GM23338 (cell line): ENCODE measurements at regions not wholly inside any gene's neighbourhood (a gene's known extent, or its start where the extent isn't known, plus 50 kb on each side); places are given as distances from the start of the nearest gene placed in this dataset.

Source experiments
- ATAC-seq: fragments of 200-7000 bp; cut with Tn5 transposase; 3 replicates; pipeline ENCODE4 v1.9.1; 2020
- DNase-seq: peaks from one replicate; pipeline ENCODE4 v3.0.0-alpha.2; 2015; ENCODE audit warnings: low spot score
- H2AFZ ChIP-seq: fragments of 200-600 bp; sonication (generic); 2 replicates; pipeline ENCODE4 v1.8.0; 2016; ENCODE audit warnings: antibody characterized with exemption, mild to moderate bottlenecking, moderate library complexity
- H3F3A ChIP-seq: fragments of 200-600 bp; sonication (generic); replicated peaks from 2 replicates; pipeline ENCODE4 v1.8.0; 2017; ENCODE audit warnings: antibody characterized with exemption, mixed run types, low read depth
- H3K27ac ChIP-seq: fragments of 200-600 bp; sonication (generic); 2 replicates; pipeline ENCODE4 v1.6.1; 2016; ENCODE audit warnings: low read depth
- H3K27me3 ChIP-seq: fragments of 200-600 bp; sonication (generic); 2 replicates; pipeline ENCODE4 v1.8.0; 2016; ENCODE audit warnings: mild to moderate bottlenecking, mixed run types, moderate library complexity; ENCODE audit not compliant: insufficient read depth
- H3K36me3 ChIP-seq: fragments of 200-600 bp; sonication (generic); 2 replicates; pipeline ENCODE4 v1.8.0; 2016; ENCODE audit warnings: mild to moderate bottlenecking; ENCODE audit not compliant: insufficient read depth
- H3K4me1 ChIP-seq: fragments of 200-600 bp; sonication (generic); 2 replicates; pipeline ENCODE4 v1.8.0; 2016; ENCODE audit warnings: mild to moderate bottlenecking, moderate library complexity; ENCODE audit not compliant: insufficient read depth
- H3K4me2 ChIP-seq: fragments of 200-600 bp; sonication (generic); 2 replicates; pipeline ENCODE4 v1.7.1; 2017; ENCODE audit warnings: mixed run types
- H3K4me3 ChIP-seq: fragments of 200-600 bp; sonication (generic); 2 replicates; pipeline ENCODE4 v1.6.1; 2016; ENCODE audit warnings: mixed run types
- H3K79me2 ChIP-seq: fragments of 200-600 bp; sonication (generic); replicated peaks from 2 replicates; pipeline ENCODE4 v1.8.0; 2017; ENCODE audit warnings: mild to moderate bottlenecking; ENCODE audit not compliant: insufficient read depth
- H3K9me2 ChIP-seq: fragments of 200-600 bp; sonication (generic); 2 replicates; pipeline ENCODE4 v1.8.0; 2017; ENCODE audit not compliant: insufficient read depth
- H4K20me1 ChIP-seq: fragments of 200-600 bp; sonication (generic); replicated peaks from 2 replicates; pipeline ENCODE4 v1.8.0; 2017; ENCODE audit warnings: mild to moderate bottlenecking; ENCODE audit not compliant: insufficient read depth
- H3K27ac Mint-ChIP-seq: 2 replicates; pipeline ENCODE4 v1.8.0; 2020; ENCODE audit warnings: inconsistent platforms, mild to moderate bottlenecking, moderate library complexity, mixed read lengths
- H3K27me3 Mint-ChIP-seq: 3 replicates; pipeline ENCODE4 v1.8.0; 2022; ENCODE audit warnings: low read depth, mild to moderate bottlenecking, moderate library complexity, mixed read lengths, inconsistent platforms; ENCODE audit not compliant: insufficient read depth, poor library complexity
- H3K36me3 Mint-ChIP-seq: 3 replicates; pipeline ENCODE4 v1.8.0; 2021; ENCODE audit warnings: low read depth, mild to moderate bottlenecking, inconsistent platforms, moderate library complexity, mixed read lengths
- H3K4me1 Mint-ChIP-seq: 3 replicates; pipeline ENCODE4 v1.8.0; 2020; ENCODE audit warnings: mild to moderate bottlenecking, inconsistent platforms, mixed read lengths
- H3K4me3 Mint-ChIP-seq: 3 replicates; pipeline ENCODE4 v1.8.0; 2021; ENCODE audit warnings: moderate library complexity, mild to moderate bottlenecking, inconsistent platforms, mixed read lengths
- H3K9me3 Mint-ChIP-seq: 3 replicates; pipeline ENCODE4 v1.8.0; 2020; ENCODE audit warnings: moderate library complexity, mild to moderate bottlenecking, inconsistent platforms, mixed read lengths
- CREB1 ChIP-seq: fragments of 250-450 bp; sonication (Bioruptor Pico); IDR thresholded peaks from 2 replicates; pipeline ENCODE4 v1.5.0; 2020; ENCODE audit warnings: low read depth, mild to moderate bottlenecking, moderate library complexity
- EZH2 ChIP-seq: fragments of 200-600 bp; sonication (generic); IDR thresholded peaks from one replicate; pipeline ENCODE4 v1.8.0; 2017; ENCODE audit warnings: antibody characterized with exemption, mild to moderate bottlenecking, low read depth; ENCODE audit not compliant: unreplicated experiment
- EZH2phosphoT487 ChIP-seq: fragments of 200-600 bp; sonication (generic); IDR thresholded peaks from one replicate; pipeline ENCODE4 v1.8.1; 2018; ENCODE audit warnings: antibody characterized with exemption; ENCODE audit not compliant: unreplicated experiment
- JUNB ChIP-seq: IDR thresholded peaks from one replicate; pipeline ENCODE4 v1.6.1; 2016; ENCODE audit warnings: antibody characterized with exemption; ENCODE audit not compliant: unreplicated experiment
- NANOG ChIP-seq: IDR thresholded peaks from 2 replicates; pipeline ENCODE4 v1.6.1; 2016; ENCODE audit warnings: antibody characterized with exemption, borderline replicate concordance
- POLR2AphosphoS5 ChIP-seq: IDR thresholded peaks from 2 replicates; pipeline ENCODE4 v1.6.1; 2016; ENCODE audit warnings: antibody characterized with exemption, low read depth
- STAT1 ChIP-seq: IDR thresholded peaks from one replicate; pipeline ENCODE4 v1.6.1; 2016; ENCODE audit warnings: antibody characterized with exemption; ENCODE audit not compliant: unreplicated experiment
- ZNF114 ChIP-seq: fragments of 250-450 bp; sonication (Bioruptor Pico); IDR thresholded peaks from 2 replicates; pipeline ENCODE4 v1.5.0; 2020; ENCODE audit warnings: mild to moderate bottlenecking, moderate library complexity
- ZNF331 ChIP-seq: fragments of 250-450 bp; sonication (Bioruptor Pico); IDR thresholded peaks from 2 replicates; pipeline ENCODE4 v1.5.0; 2020; ENCODE audit warnings: low read depth, mild to moderate bottlenecking, moderate library complexity
- TF ChIP-seq, protein P1 (sequence below): IDR thresholded peaks from 2 replicates; pipeline ENCODE4 v1.6.1; 2016; ENCODE audit warnings: antibody characterized with exemption
- TF ChIP-seq, protein P2 (sequence below), 2 experiments: fragments of 200-600 bp in 1 of 2; sonication (generic) in 1 of 2; conservative IDR thresholded peaks; 2 replicates each; pipeline versions ENCODE4 v1.5.1 to v1.6.1; 2016 to 2017; ENCODE audit warnings: antibody characterized with exemption in 2 of 2, low read depth in 2 of 2, mild to moderate bottlenecking in 2 of 2, moderate library complexity in 1 of 2
- TF ChIP-seq, protein P3 (sequence below): IDR thresholded peaks from one replicate; pipeline ENCODE4 v1.6.1; 2018; ENCODE audit warnings: antibody characterized with exemption; ENCODE audit not compliant: unreplicated experiment
- TF ChIP-seq, protein P4 (sequence below): fragments of 250-450 bp; sonication (Bioruptor Pico); IDR thresholded peaks from 2 replicates; pipeline ENCODE4 v1.5.0; 2020; ENCODE audit warnings: mild to moderate bottlenecking, moderate library complexity

DNA sequence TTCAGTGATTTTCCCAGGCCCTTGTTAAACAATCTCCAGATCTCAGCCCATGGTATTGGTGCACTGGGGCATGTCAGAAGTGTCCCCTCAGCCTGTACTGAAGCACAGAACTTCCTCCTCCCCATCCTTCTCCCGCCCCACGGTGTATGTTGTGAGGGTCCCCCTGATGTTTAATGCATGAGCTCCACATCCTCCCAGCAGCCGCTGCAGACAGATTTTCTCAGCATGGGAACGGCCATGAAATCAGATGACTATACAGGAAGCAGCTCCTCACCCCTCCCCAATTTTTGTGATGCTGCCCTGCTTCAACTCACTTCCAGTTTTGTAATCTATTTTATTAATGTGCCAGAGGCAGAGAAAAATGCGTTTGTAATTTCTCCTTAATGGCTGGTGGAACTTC, 406.0 kb downstream of the MIAT start:
- Histone ChIP-seq H3K79me2 (no peaks in the 10 kb centered on the region), H3K36me3 (no peaks in the 10 kb centered on the region), H3K9me2 (0 out of 2 replicates have a peak, but pooled peaks cover 11% of the 10 kb centered on the region), H3K27ac (no peak overlapping the region), H3K4me2 (no peak overlapping the region), H3K4me3 (no peak overlapping the region), H3K27me3 (no peaks in the 10 kb centered on the region), H4K20me1 (no peaks in the 10 kb centered on the region), H3K4me1 (no peaks in the 10 kb centered on the region), H2AFZ (peak overlapping the region; percentile 52; the same call in 1 of the 2 replicates), H3F3A (no peaks in the 10 kb centered on the region)
- no peak for DNase-seq
- TF ChIP-seq, protein P1, sequence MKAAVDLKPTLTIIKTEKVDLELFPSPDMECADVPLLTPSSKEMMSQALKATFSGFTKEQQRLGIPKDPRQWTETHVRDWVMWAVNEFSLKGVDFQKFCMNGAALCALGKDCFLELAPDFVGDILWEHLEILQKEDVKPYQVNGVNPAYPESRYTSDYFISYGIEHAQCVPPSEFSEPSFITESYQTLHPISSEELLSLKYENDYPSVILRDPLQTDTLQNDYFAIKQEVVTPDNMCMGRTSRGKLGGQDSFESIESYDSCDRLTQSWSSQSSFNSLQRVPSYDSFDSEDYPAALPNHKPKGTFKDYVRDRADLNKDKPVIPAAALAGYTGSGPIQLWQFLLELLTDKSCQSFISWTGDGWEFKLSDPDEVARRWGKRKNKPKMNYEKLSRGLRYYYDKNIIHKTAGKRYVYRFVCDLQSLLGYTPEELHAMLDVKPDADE: no peak
- TF ChIP-seq, protein P2, sequence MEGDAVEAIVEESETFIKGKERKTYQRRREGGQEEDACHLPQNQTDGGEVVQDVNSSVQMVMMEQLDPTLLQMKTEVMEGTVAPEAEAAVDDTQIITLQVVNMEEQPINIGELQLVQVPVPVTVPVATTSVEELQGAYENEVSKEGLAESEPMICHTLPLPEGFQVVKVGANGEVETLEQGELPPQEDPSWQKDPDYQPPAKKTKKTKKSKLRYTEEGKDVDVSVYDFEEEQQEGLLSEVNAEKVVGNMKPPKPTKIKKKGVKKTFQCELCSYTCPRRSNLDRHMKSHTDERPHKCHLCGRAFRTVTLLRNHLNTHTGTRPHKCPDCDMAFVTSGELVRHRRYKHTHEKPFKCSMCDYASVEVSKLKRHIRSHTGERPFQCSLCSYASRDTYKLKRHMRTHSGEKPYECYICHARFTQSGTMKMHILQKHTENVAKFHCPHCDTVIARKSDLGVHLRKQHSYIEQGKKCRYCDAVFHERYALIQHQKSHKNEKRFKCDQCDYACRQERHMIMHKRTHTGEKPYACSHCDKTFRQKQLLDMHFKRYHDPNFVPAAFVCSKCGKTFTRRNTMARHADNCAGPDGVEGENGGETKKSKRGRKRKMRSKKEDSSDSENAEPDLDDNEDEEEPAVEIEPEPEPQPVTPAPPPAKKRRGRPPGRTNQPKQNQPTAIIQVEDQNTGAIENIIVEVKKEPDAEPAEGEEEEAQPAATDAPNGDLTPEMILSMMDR (conservative IDR thresholded peaks at IDR 0.05; ENCODE audit: low read depth in 2 of 2): no peak
- TF ChIP-seq, protein P3, sequence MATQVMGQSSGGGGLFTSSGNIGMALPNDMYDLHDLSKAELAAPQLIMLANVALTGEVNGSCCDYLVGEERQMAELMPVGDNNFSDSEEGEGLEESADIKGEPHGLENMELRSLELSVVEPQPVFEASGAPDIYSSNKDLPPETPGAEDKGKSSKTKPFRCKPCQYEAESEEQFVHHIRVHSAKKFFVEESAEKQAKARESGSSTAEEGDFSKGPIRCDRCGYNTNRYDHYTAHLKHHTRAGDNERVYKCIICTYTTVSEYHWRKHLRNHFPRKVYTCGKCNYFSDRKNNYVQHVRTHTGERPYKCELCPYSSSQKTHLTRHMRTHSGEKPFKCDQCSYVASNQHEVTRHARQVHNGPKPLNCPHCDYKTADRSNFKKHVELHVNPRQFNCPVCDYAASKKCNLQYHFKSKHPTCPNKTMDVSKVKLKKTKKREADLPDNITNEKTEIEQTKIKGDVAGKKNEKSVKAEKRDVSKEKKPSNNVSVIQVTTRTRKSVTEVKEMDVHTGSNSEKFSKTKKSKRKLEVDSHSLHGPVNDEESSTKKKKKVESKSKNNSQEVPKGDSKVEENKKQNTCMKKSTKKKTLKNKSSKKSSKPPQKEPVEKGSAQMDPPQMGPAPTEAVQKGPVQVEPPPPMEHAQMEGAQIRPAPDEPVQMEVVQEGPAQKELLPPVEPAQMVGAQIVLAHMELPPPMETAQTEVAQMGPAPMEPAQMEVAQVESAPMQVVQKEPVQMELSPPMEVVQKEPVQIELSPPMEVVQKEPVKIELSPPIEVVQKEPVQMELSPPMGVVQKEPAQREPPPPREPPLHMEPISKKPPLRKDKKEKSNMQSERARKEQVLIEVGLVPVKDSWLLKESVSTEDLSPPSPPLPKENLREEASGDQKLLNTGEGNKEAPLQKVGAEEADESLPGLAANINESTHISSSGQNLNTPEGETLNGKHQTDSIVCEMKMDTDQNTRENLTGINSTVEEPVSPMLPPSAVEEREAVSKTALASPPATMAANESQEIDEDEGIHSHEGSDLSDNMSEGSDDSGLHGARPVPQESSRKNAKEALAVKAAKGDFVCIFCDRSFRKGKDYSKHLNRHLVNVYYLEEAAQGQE: no peak
- TF ChIP-seq, protein P4, sequence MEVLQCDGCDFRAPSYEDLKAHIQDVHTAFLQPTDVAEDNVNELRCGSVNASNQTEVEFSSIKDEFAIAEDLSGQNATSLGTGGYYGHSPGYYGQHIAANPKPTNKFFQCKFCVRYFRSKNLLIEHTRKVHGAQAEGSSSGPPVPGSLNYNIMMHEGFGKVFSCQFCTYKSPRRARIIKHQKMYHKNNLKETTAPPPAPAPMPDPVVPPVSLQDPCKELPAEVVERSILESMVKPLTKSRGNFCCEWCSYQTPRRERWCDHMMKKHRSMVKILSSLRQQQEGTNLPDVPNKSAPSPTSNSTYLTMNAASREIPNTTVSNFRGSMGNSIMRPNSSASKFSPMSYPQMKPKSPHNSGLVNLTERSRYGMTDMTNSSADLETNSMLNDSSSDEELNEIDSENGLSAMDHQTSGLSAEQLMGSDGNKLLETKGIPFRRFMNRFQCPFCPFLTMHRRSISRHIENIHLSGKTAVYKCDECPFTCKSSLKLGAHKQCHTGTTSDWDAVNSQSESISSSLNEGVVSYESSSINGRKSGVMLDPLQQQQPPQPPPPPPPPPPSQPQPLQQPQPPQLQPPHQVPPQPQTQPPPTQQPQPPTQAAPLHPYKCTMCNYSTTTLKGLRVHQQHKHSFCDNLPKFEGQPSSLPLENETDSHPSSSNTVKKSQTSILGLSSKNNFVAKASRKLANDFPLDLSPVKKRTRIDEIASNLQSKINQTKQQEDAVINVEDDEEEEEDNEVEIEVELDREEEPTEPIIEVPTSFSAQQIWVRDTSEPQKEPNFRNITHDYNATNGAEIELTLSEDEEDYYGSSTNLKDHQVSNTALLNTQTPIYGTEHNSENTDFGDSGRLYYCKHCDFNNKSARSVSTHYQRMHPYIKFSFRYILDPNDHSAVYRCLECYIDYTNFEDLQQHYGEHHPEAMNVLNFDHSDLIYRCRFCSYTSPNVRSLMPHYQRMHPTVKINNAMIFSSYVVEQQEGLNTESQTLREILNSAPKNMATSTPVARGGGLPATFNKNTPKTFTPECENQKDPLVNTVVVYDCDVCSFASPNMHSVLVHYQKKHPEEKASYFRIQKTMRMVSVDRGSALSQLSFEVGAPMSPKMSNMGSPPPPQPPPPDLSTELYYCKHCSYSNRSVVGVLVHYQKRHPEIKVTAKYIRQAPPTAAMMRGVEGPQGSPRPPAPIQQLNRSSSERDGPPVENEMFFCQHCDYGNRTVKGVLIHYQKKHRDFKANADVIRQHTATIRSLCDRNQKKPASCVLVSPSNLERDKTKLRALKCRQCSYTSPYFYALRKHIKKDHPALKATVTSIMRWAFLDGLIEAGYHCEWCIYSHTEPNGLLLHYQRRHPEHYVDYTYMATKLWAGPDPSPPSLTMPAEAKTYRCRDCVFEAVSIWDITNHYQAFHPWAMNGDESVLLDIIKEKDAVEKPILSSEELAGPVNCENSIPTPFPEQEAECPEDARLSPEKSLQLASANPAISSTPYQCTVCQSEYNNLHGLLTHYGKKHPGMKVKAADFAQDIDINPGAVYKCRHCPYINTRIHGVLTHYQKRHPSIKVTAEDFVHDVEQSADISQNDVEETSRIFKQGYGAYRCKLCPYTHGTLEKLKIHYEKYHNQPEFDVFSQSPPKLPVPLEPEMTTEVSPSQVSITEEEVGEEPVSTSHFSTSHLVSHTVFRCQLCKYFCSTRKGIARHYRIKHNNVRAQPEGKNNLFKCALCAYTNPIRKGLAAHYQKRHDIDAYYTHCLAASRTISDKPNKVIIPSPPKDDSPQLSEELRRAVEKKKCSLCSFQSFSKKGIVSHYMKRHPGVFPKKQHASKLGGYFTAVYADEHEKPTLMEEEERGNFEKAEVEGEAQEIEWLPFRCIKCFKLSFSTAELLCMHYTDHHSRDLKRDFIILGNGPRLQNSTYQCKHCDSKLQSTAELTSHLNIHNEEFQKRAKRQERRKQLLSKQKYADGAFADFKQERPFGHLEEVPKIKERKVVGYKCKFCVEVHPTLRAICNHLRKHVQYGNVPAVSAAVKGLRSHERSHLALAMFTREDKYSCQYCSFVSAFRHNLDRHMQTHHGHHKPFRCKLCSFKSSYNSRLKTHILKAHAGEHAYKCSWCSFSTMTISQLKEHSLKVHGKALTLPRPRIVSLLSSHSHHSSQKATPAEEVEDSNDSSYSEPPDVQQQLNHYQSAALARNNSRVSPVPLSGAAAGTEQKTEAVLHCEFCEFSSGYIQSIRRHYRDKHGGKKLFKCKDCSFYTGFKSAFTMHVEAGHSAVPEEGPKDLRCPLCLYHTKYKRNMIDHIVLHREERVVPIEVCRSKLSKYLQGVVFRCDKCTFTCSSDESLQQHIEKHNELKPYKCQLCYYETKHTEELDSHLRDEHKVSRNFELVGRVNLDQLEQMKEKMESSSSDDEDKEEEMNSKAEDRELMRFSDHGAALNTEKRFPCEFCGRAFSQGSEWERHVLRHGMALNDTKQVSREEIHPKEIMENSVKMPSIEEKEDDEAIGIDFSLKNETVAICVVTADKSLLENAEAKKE: no peak
- no peak for TF ChIP-seq NANOG
- TF ChIP-seq JUNB: no peak
- no peak for TF ChIP-seq EZH2phosphoT487
- no peak for TF ChIP-seq POLR2AphosphoS5
- no peak for TF ChIP-seq EZH2
- no peak for TF ChIP-seq STAT1
- no peak for TF ChIP-seq ZNF114 (CRISPR knock-in tag)
- TF ChIP-seq ZNF331 (CRISPR knock-in tag): no peak
- TF ChIP-seq CREB1 (CRISPR knock-in tag): no peak
- H3K27me3 Mint-ChIP-seq: peaks cover 4% of the 10 kb centered on the region
- H3K4me3 Mint-ChIP-seq: no peak overlapping the region
- H3K4me1 Mint-ChIP-seq: peaks cover 25% of the 10 kb centered on the region
- H3K9me3 Mint-ChIP-seq: no peaks in the 10 kb centered on the region
- no peaks in the 10 kb centered on the region for H3K36me3 Mint-ChIP-seq
- no peak for ATAC-seq
- no peak overlapping the region; the same call in 1 of the 2 replicates for H3K27ac Mint-ChIP-seq
